Erythroblast (primary cell): ENCODE measurements at regions not wholly inside any gene's neighbourhood (a gene's known extent, or its start where the extent isn't known, plus 50 kb on each side); places are given as distances from the start of the nearest gene placed in this dataset.

ENCODE experiments used
- GATA1 ChIP-seq: IDR thresholded peaks from 2 replicates; pipeline ENCODE4 v1.6.1; 2011; ENCODE audit warnings: low read depth, mild to moderate bottlenecking, control low read depth, low read length, moderate library complexity
- POLR2A ChIP-seq: IDR thresholded peaks from 2 replicates; pipeline ENCODE4 v1.6.1; 2011; ENCODE audit warnings: mild to moderate bottlenecking, low read length

- no peak for TF ChIP-seq POLR2A
- TF ChIP-seq GATA1 = no peak
These were observed 69.5 kb upstream of the VEPH1 start for GRCh38 chr3:157572559-157573270.
